CD4-positive, alpha-beta T cell treated with Interleukin-4 for 1 hour (primary cell): ENCODE measurements at regions not wholly inside any gene's neighbourhood (a gene's known extent, or its start where the extent isn't known, plus 50 kb on each side); places are given as distances from the start of the nearest gene placed in this dataset.

Experiments used
- DNase-seq, 2 donors: peaks; one replicate each; pipeline ENCODE4 v3.0.0-alpha.2; 2020 to 2022

DNA sequence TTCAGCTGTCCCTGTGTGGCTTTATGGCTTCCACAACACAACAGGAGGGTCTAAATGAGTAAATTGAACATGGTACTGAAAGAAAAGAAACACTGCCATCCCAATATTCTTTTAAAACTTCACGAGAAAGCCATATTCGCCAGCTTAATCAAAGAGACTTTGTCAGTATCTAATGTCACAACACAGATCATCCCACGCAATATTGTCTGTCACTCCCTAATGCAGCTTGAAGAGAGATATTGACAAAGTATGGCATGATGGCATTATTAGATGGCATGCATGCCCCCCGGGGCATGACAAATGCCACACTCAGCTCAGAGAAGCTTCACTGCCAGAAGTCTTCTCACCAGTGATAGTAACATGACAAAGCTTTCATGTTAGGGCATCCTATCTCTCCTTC lies 197.8 kb downstream of the TTC8 start:
- DNase-seq: no peak

- DNase-seq: no peak
Observed at GRCh38 chr14:89024691-89025090, 200.2 kb downstream of the TTC8 start.

DNA sequence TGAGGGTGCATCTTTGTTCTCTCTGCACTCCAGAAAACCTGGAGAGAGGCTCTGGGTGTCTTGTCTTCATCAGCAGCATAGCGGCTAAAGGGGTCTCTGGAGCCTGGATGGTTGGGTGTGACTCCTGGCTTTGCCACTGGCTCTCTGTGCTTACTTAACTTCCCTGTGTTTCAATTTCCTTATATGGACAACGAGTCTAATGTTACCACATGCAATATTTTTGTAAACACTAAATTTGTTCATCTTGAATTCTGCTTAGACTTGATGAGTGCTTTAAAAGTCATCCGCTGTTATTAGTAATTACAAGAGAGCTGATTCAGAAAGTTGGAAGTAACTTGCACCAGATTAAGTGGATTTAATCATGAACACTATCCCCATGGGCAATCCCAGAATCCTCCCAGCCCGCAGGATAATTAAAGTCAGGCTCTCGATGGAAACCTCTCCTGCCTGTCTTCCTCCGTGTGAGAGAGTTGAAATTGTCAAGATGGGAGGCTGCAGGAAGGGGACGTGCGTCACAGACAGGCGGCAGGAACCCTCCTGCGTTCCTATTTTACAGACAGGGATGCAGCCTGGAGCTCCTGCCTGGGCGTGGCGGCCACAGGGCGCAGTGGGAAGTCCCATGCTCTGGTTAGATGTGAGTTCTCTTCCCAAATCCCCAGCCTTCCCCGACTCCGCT lies 201.2 kb downstream of the TTC8 start:
- peak in 1 of 2 donors; percentile 12 for DNase-seq

DNA sequence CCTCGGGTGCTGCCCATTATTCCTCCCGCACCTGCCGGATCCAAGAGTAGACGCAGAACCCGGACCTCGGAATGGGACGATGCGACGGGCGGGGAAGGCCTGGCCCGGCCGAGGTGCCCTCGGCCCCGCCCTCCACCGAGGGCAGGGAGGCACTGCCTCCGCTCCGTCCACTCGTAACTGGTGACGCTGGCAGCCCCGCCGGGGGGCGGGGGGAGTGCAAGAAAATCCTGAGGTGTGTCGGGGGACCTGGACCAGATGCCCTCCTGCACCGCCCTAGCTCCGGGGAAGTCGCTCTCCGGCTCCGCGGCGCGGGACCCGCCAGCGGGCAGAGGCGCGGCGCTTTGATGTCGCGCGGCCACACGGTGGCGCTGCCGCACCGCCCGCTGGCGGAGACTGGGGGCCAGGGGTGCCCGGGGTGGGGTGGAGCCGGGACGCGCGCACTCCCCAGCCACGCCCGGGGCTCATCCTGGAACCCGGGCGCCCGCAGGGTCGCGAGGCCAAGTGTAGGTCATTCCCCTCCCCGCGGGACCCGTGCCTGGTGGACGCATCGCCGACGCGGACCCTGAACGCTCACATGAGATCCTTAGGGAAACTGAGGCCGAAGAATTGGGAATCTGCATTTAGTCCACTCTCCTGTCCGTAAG lies 202.8 kb downstream of the TTC8 start:
- peak; percentile 45 to 47 for DNase-seq

DNA sequence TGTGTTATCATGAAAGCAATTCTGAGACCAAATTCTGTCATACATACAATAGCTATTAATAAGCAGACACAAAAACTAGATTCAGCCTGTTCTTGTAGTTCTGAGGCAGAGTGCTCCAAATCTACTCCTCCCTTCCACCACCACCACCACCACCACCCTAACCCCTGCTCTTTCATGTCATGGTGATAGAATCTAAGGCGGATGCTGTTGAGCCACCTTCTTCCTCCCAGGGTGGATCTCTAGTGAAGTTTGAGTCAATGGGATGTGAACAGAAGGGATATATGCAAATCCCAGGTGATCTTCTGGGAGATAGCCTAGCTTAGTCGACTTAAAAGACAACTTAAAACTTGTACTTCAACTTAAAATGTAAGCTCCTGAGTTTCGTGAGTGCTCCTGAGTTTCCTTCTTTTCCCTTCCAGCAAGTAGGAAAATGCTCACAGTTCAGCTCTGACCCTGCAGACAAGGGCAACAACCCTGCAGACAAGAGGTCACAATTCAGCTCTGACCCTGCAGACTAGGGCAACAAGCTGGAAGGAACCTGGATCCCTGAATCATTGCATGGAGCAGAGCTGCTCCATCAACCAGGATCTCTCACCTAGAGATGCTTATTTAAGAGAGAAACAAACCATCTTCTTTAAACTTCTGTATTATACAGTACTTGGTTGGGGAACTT lies 204.1 kb downstream of the TTC8 start:
- no peak for DNase-seq

DNA sequence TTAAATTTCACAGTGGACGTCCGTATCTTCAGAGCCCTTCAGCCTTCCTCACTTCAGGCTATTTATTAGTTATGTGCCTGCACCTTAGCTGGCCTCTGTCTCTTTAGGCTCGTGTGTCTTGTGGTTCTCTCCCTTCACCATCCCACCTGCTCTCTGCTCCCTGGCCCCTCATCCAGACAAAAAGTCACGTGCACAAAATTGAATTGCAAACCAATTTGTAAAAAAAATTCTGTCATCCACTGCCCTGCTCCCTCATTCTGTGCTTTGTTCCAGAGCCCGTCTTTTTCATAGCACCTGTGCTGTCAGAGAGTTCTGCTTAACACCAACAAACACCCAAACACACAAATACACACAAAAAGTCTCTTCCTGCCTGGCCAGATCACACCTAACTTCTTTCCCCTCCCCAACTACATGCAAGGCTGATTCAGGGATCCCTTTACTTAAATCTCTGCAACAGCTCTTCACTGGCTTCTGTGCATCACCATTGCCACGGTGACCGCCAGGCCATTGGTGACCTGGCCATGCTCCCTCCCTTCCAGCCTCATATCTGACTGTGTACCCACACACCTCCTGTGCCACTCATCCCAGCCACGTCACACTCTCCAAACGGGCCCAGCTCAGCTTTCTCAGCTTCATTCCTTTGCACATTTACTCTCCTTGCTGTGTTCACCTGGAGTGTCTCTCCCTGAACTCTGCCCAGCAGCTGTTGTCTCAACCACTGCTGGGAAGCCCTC lies 205.7 kb downstream of the TTC8 start:
- no peak for DNase-seq

DNA sequence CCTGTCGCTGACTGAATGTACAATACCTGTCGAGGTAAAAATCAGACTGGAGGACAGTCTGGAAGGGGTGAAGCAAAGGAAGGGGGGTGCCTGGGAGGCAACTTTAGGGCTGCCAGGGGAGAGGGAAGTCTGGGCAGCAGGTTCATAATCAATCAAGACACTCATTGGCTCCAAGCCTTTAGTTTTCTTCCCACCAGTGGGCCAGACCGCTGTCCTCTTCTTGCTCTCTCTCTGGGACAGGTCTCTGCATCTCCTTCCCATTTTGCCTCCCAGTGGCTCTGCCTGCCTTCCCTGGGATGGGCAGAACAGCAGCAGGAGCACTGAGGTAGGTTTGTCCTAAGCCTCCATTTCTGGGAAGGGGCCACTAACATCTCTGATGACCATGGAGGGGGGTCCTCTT lies 206.5 kb downstream of the TTC8 start:
- no peak for DNase-seq

GRCh38 chr14:89032086-89032649 lies 207.7 kb downstream of the TTC8 start:
- no peak for DNase-seq

DNA sequence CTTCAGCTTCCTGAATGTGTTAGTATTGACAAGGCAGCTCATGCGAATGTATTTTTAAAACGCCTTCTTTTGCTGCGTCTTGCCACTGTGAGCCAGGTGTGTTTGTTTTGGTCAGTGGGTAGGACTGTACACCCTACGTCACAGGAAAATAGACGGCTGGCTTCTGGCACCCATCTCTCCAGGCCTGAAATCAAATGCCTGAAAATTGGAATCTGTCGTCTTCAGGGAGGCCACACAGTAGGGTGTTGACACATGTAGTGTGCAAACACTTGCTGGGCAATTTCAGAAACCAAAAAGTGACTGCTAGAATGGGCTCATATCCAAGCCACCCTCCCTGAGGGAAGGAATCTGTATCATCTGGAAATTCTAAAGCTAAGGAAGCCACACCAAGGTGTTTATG lies 209.3 kb downstream of the TTC8 start:
- DNase-seq: no peak

- no peak for DNase-seq
Observed at GRCh38 chr14:89036371-89036770, 211.9 kb downstream of the TTC8 start.

- no peak for DNase-seq
Observed at GRCh38 chr14:89037065-89037464, 212.6 kb downstream of the TTC8 start.

DNA sequence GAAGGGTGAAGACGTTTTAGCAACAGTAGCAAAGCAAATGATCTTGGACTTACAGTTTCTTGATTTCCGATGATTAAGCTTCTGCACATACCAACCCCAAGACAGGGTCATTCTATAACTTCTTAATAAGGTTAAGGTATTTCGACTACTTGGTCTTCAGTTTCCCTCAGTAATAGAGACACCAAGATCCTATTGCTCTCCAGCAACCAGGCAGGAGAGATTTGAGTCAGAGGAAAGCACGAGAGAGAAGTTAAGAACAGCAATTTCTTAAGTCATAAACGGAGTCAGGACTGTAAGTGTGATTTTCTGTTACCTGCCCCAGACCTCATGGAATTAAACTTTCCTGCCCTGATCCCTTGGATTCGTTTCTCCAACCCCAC lies 215.6 kb downstream of the TTC8 start:
- DNase-seq: no peak

GRCh38 chr14:89040460-89041256 lies 216.2 kb downstream of the TTC8 start:
- peak; percentile 72 for DNase-seq

DNA sequence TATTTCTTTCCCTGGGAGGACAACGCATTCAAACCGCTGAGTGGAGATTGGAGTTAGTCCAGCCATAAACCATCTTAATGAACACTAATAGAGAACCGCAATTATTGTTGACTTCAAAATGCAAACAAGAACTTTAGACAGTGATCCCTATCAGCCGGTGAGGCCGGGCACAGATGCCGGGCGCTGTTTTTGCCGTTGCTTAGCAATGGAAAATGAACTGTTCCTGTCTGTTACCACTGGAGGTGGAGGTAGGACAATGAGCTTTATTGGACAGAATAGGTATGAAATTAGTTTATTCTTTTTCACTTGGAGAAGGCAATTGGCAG lies 216.8 kb downstream of the TTC8 start:
- no peak for DNase-seq

DNA sequence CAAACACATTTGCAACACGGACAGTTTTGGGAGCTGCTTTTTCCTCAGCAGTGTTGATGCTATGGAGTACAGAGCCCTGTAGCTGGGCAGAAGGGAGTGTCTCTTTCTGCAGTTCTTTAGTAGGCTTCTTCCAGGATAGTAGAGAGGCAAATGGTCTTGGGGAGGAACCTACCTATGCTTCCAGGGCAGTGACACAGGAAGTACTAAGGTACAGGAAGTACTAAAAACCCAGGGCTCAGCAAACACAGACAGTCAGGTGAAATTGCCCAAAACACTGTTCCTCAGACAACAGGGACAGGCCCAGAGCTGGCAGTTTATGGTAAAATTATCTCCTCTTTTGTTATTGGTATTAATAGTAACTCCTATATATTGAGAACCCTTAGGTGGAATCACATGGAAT lies 217.6 kb downstream of the TTC8 start:
- DNase-seq: no peak

DNA sequence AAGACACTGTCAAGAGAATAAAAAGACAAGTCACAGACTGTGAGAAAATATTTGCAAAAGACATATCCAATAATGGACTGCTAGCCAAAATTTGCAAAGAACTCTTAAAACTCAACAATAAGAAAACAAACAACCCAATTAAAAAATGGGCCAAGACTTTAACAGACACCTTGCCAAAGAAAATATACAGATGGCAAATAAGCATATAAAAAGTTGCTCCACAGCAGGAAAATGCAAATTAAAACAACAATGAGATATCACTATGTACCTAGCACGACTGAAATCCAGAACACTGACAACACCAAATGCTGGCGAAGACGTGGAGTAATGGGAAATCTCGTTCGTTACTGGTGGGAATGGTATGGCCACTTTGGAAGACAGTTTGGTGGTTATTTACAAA lies 228.9 kb downstream of the TTC8 start:
- DNase-seq: no peak

DNA sequence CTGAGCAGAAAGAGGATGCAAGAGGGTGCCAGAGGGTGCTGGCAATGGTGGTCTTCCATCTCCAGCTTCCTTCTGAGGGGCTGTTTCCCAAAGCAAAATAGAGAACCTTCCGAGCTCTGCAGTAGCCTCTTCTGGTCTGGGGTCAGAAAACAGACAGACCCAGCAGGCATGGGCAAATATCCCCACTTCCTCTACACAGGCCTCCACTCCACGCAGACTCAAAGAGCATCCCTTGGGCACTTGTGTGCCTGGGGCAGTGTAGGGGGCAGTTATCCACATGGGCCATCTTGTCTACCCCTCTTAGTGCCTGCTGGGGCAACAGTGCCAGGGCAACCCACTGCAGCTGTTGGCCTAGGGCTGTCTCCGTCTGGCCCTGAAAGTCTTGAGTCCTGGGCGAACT lies 231.9 kb downstream of the TTC8 start:
- DNase-seq: no peak

GRCh38 chr14:89058697-89059096 lies 234.2 kb downstream of the TTC8 start:
- no peak for DNase-seq

- no peak for DNase-seq
Observed at GRCh38 chr14:89060191-89060590, 235.7 kb downstream of the TTC8 start.

GRCh38 chr14:89061696-89062095 lies 237.2 kb downstream of the TTC8 start:
- no peak for DNase-seq

DNA sequence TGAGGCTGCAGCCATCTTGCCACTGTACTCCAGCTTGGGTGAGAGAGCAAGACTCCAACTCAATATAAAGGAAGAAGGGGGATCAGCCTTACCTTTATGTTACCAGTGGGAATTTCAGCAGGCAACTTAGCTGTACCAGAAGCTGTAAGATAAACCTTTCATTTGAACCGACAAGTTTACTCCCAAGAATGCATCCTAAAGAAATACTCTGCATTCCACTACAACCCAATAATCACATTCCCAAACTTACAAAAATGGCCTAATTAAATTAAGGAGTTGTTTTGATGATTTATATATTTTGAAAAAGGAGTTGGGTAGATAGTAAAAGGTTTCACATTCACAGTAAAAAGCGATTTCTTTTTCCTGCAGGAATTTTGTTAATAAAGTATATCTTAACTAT lies 241.4 kb downstream of the TTC8 start:
- no peak for DNase-seq

DNA sequence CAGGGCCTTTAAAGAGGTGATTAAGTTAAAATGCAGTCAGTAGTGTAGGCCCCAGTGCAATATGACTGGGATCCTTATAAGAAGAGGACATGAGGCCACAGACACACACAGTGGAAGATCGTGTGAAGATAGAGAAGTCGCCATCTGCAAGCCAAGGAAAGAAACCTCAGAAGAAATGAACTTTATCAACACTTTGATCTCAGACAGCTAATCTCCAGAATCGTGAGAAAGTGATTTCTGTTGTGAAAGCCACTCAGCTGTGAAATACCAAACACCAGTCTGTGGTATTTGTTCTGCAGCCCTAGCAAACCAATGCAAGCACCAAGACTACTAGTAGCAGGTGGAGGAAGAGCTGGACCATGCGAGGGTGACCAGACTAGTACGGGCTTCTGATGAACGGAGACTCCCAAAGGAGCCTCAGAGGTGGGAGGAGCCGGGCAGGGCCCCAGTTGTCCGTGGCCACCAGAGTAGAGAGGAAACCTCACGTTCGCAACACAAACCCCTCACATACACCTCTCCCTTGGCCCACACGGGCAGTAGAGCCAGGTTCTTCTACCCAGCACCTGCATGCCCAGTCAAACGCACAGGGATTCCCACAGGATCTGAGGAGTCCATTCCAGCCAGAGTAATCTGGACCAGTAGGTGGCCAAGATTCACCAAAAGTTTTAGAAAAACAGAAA lies 243.0 kb downstream of the TTC8 start:
- peak in 1 of 2 donors; percentile 46 for DNase-seq
